ENCODE measurements at regions not wholly inside any gene's neighbourhood (a gene's known extent, or its start where the extent isn't known, plus 50 kb on each side); places are given as distances from the start of the nearest gene placed in this dataset.

DNA sequence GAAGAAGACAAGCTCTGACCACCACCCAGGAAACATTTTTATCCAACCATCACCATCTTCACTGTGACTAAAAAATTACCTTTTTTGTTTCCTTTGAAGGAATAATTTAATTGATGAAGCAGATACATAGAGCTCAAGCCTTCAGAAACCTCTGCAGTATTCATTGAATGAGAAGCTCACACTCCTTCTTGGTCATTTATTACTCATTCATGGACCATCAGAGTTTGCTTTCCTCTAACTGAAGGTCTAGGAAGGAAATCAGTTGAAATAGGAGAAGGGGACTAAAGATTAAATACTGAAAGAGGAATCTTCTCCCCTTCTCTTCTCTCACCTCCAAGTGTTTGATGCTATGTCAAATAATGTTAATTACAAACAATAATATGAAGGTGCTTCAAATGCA is 290.6 kb upstream of the KLF3 start:
- H3K9ac ChIP-seq (ENCODE audit: low read depth, low read length), result no peak overlapping the region

DNA sequence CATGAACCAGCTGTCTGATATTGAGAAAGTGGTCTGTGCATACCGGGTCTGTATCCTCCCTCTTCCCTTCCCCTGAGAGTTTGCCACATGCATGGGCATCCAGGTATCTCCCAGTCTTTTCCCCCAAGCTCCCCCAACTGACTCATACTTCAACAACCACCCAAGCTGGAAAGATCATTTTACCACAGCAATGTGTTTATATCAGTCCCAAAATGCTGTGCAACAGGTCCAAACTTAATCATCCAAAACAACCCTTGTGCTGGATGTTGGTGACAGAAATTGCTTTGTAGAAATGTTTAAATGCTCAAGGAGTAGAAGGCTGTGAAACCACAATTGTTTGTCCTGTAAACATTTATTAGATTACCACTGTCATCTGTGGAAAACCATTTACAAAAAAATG is 286.8 kb upstream of the KLF3 start:
- H3K9me3 ChIP-seq (ENCODE audit: insufficient read depth, low read depth, low read length), result no peaks in the 10 kb centered on the region; the same call in 1 of the 2 replicates
- H3K36me3 ChIP-seq (ENCODE audit: insufficient read depth, low read depth, low read length), result no peaks in the 10 kb centered on the region
- H3K27ac ChIP-seq (ENCODE audit: low read length), result no peak overlapping the region
- H3K4me3 ChIP-seq (ENCODE audit: low read length), result no peak overlapping the region
- no peaks in the 10 kb centered on the region for H3K4me1 ChIP-seq (ENCODE audit: insufficient read depth, low read length)
- H3K27me3 ChIP-seq (ENCODE audit: insufficient read depth, low read length), result no peaks in the 10 kb centered on the region
- no peak overlapping the region for H3K9ac ChIP-seq (ENCODE audit: low read depth, low read length)

More for the DNA sequence above, 290.6 kb upstream of the KLF3 start:
- H3K27ac ChIP-seq (ENCODE audit: low read length), result no peak overlapping the region
- H3K27me3 ChIP-seq (ENCODE audit: insufficient read depth, low read length), result no peaks in the 10 kb centered on the region
- H3K9me3 ChIP-seq (ENCODE audit: insufficient read depth, low read depth, low read length), result no peaks in the 10 kb centered on the region; the same call in 1 of the 2 replicates
- H3K4me3 ChIP-seq (ENCODE audit: low read length), result no peak overlapping the region
- H3K4me1 ChIP-seq (ENCODE audit: insufficient read depth, low read length), result no peaks in the 10 kb centered on the region
- no peaks in the 10 kb centered on the region for H3K36me3 ChIP-seq (ENCODE audit: insufficient read depth, low read depth, low read length)

DNA sequence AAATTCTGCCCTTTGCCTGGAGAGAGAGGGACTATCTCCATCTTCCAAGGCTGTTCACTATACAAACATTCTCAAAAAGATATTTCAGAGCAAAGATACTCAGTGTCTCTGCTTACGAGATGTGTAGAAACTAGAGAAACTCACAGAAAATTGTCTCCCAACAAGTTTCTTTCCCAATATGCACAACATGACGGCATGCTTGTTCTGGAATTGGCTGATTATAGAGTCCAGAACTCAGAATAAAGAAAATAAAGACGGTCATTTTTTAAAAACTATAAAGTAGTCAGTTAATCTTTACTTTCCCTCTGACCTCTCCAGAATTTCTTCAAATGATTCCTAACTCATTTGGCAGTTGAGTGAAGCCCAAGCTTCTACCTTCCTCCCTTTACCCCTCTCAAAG is 285.5 kb upstream of the KLF3 start:
- no peak overlapping the region for H3K27ac ChIP-seq (ENCODE audit: low read length)
- H3K4me3 ChIP-seq (ENCODE audit: low read length), result no peak overlapping the region
- no peak overlapping the region for H3K9ac ChIP-seq (ENCODE audit: low read depth, low read length)
- no peaks in the 10 kb centered on the region; the same call in 1 of the 2 replicates for H3K9me3 ChIP-seq (ENCODE audit: insufficient read depth, low read depth, low read length)
- H3K36me3 ChIP-seq (ENCODE audit: insufficient read depth, low read depth, low read length), result no peaks in the 10 kb centered on the region
- no peaks in the 10 kb centered on the region for H3K4me1 ChIP-seq (ENCODE audit: insufficient read depth, low read length)
- H3K27me3 ChIP-seq (ENCODE audit: insufficient read depth, low read length), result no peaks in the 10 kb centered on the region

DNA sequence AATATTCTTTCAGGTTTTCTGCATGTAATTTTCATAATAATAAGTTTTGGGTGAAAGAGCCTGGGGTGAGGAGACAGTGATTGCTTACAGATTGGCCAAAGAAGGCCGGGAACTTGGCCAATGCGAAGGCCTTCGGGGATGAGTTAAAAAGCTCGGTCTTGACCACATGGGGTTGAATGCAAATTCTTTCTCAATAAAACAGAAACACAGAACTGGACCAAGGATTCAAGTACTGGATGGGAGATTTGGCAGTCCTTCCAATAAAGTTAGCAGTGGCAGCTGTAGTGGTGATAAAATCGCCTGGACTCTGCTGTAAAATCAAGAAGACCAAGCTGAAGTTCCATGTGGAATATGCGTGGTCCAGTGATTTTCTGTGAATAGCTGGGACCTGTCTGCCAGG is 282.2 kb upstream of the KLF3 start:
- H3K9ac ChIP-seq (ENCODE audit: low read depth, low read length), result no peak overlapping the region
- H3K4me3 ChIP-seq (ENCODE audit: low read length), result no peak overlapping the region
- H3K27ac ChIP-seq (ENCODE audit: low read length), result no peak overlapping the region
- H3K36me3 ChIP-seq (ENCODE audit: insufficient read depth, low read depth, low read length), result no peaks in the 10 kb centered on the region
- H3K4me1 ChIP-seq (ENCODE audit: insufficient read depth, low read length), result no peaks in the 10 kb centered on the region; the same call in 1 of the 2 replicates
- no peaks in the 10 kb centered on the region for H3K27me3 ChIP-seq (ENCODE audit: insufficient read depth, low read length)
- H3K9me3 ChIP-seq (ENCODE audit: insufficient read depth, low read depth, low read length), result no peaks in the 10 kb centered on the region

DNA sequence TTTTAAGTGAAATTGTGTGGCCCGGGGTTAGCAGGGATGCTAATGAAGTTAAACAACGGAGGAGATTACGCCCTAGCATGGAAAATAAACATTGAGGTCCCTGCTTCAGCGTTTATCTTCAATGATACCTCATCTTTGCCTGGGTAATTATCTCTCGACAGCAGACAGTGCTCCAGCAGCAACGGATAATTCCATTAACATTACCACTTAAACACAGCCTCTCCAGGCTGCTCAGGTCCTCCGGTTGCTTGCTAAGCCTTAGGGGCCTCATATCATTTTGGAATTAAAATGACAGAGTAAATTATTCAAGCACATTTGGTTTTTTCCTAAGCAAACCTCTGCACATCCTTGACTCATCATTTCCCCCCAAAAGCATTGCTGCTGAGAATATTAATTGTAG is 281.5 kb upstream of the KLF3 start:
- H3K9ac ChIP-seq (ENCODE audit: low read depth, low read length), result no peak overlapping the region
- no peak overlapping the region for H3K4me3 ChIP-seq (ENCODE audit: low read length)
- no peak overlapping the region for H3K27ac ChIP-seq (ENCODE audit: low read length)

DNA sequence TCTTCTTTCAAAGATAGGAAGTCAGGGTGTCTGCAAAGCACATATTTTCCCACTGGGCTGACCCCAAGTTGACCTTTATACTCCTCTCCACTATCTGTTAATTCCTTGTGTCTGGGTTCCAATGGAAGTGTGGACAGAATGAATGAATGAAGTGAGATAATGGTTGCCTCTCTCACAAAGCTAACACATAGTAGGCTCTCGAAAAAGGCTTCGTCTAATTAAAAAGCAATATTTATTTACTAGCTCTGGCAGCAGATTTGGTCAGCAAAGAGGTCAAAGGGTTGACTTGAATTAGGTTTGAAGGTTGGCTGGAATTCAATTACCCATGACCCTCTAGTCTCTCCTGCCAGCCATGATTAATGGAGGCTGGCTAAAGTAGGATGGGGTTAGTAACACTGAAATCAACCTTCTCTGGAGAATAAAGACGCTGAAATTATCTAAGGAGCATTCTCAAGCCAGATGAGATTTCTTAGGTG is 280.3 kb upstream of the KLF3 start:
- Histone ChIP-seq H3K36me3 (ENCODE audit: insufficient read depth, low read depth, low read length) (no peaks in the 10 kb centered on the region), H3K9ac (ENCODE audit: low read depth, low read length) (no peak overlapping the region), H3K4me1 (ENCODE audit: insufficient read depth, low read length) (no peaks in the 10 kb centered on the region; the same call in 1 of the 2 replicates), H3K4me3 (ENCODE audit: low read length) (no peak overlapping the region), H3K27me3 (ENCODE audit: insufficient read depth, low read length) (no peaks in the 10 kb centered on the region), H3K27ac (ENCODE audit: low read length) (no peak overlapping the region), H3K9me3 (ENCODE audit: insufficient read depth, low read depth, low read length) (no peaks in the 10 kb centered on the region)

More for the DNA sequence above, 281.5 kb upstream of the KLF3 start:
- H3K27me3 ChIP-seq (ENCODE audit: insufficient read depth, low read length), result no peaks in the 10 kb centered on the region
- H3K4me1 ChIP-seq (ENCODE audit: insufficient read depth, low read length), result no peaks in the 10 kb centered on the region; the same call in 1 of the 2 replicates
- no peaks in the 10 kb centered on the region for H3K36me3 ChIP-seq (ENCODE audit: insufficient read depth, low read depth, low read length)
- no peaks in the 10 kb centered on the region for H3K9me3 ChIP-seq (ENCODE audit: insufficient read depth, low read depth, low read length)

DNA sequence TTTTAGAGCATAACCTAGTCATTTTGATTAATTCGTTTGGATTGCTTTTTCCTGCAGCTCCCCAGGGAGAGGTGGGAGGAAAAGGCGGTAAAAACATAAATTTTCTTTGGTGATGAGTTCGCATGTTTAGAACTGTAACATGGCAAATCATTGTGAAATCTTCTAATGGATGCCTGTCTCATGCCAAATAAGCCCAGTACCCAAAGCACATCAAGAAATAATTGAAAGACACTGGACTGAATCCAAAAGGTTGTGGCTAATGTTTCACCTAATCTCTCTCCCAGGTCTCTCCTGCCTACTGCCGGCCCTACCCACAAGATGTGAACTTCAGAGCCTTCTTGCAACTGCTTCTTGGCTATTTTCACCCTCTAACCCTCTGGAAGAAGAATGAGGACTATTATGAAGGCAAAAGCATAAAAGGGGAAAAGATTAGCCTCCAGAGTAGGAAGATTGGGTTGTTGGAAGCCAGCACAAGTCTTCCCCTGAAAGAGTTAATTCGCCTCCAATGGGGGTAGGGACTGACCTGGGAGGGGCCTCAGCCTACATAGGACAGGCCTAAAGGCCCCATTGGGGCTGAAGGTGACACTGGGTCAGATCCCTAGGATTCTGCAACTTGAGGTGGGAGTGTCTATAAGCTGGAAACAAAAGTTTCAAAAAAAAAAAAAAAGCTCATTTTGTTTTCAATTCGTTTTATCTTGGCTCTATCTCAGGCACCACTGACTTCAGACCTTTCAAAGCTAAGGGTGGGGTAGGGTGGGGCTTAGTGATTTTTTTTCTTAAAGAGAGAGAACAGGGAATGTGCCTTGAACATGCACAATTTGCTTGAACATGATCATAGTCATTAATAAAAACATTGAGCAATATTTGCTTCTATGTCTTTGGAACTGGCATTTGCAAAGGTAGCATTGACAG is 278.6 kb upstream of the KLF3 start:
- Histone ChIP-seq H3K27me3 (ENCODE audit: insufficient read depth, low read length) (no peaks in the 10 kb centered on the region), H3K4me3 (ENCODE audit: low read length) (no peak overlapping the region), H3K36me3 (ENCODE audit: insufficient read depth, low read depth, low read length) (no peaks in the 10 kb centered on the region), H3K9me3 (ENCODE audit: insufficient read depth, low read depth, low read length) (peaks cover 3% of the 10 kb centered on the region), H3K27ac (ENCODE audit: low read length) (no peak overlapping the region), H3K9ac (ENCODE audit: low read depth, low read length) (no peak overlapping the region), H3K4me1 (ENCODE audit: insufficient read depth, low read length) (no peaks in the 10 kb centered on the region; the same call in 1 of the 2 replicates)

DNA sequence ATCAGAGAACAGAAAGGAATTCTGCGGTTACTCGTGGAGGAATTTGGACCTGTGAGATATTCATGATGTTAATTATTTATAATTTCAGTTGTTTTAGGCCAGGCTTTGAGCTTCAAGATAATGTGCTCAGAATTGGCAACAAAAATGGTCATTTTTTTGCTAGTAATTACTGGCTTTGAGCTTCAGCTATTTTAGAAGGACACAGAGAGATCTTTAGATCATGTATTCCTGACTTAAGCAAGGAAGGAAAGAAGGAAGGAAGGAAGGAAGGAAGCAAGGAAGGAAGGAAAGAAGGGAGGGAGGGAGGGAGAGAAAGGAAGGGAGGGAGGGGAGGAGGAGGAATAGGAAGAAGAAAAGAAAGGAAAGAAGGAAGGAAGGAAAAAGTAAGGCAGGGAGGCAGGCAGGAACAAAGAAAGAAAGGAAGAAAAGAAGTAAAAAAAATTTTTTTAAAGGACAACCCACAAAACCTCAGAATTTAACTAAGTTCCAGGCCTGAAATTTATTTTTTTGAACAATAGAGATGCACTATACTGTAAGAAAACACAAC is 277.9 kb upstream of the KLF3 start:
- Histone ChIP-seq H3K9ac (ENCODE audit: low read depth, low read length) (no peak overlapping the region), H3K4me3 (ENCODE audit: low read length) (no peak overlapping the region), H3K27ac (ENCODE audit: low read length) (no peak overlapping the region), H3K27me3 (ENCODE audit: insufficient read depth, low read length) (no peaks in the 10 kb centered on the region), H3K4me1 (ENCODE audit: insufficient read depth, low read length) (no peaks in the 10 kb centered on the region; the same call in 1 of the 2 replicates), H3K36me3 (ENCODE audit: insufficient read depth, low read depth, low read length) (no peaks in the 10 kb centered on the region), H3K9me3 (ENCODE audit: insufficient read depth, low read depth, low read length) (peaks cover 9% of the 10 kb centered on the region)

DNA sequence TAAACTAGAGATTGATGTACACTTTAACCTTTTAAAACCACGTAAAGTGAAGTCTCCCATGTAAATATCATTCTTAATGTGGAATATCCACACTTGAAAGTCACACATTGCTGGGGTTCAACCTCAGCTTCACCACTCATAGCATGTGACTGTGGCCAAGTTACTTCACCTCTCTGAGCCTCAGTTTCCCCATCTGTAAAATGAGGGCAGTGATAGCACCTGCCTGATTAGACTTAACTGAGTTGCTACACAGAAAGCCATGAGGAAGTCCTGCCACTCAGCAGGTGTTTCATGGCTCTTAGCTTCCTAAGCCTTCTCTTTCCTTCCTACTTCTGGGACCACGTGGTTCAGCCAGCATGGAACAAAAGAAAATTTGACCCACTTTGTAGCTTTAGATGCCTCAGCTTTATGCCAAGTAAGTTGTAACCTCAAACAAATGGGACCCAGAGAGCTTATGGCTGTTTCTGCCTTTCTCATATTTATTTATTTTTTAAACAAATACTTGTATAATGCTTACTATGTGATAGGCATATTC is 277.3 kb upstream of the KLF3 start:
- Histone ChIP-seq H3K4me3 (ENCODE audit: low read length) (no peak overlapping the region), H3K9ac (ENCODE audit: low read depth, low read length) (no peak overlapping the region), H3K36me3 (ENCODE audit: insufficient read depth, low read depth, low read length) (no peaks in the 10 kb centered on the region), H3K4me1 (ENCODE audit: insufficient read depth, low read length) (no peaks in the 10 kb centered on the region; the same call in 1 of the 2 replicates), H3K9me3 (ENCODE audit: insufficient read depth, low read depth, low read length) (peaks cover 15% of the 10 kb centered on the region), H3K27ac (ENCODE audit: low read length) (no peak overlapping the region), H3K27me3 (ENCODE audit: insufficient read depth, low read length) (no peaks in the 10 kb centered on the region)

DNA sequence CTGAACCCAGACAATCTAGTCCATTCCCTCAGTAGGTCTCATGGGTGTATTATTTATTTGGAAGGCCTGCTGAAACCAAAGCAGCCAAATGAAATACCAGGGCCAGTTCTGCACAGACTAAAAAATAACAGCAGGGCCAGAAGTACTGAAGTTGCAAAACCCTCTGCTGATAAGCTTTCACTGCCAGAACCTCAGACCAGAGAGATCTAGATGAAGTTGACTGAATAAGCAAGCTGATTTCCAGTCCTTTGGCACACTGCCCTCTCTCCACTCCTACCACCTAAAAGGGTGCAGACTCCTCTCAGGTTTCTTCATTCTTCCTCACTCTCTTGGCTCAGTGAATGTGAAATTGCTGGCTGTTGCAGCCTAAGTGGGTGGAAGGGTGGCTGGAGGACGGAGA is 276.7 kb upstream of the KLF3 start:
- H3K9ac ChIP-seq (ENCODE audit: low read depth, low read length), result no peak overlapping the region
- no peak overlapping the region for H3K27ac ChIP-seq (ENCODE audit: low read length)
- H3K4me3 ChIP-seq (ENCODE audit: low read length), result no peak overlapping the region
- H3K27me3 ChIP-seq (ENCODE audit: insufficient read depth, low read length), result no peaks in the 10 kb centered on the region
- no peaks in the 10 kb centered on the region for H3K36me3 ChIP-seq (ENCODE audit: insufficient read depth, low read depth, low read length)
- peaks cover 21% of the 10 kb centered on the region for H3K9me3 ChIP-seq (ENCODE audit: insufficient read depth, low read depth, low read length)
- no peaks in the 10 kb centered on the region; the same call in 1 of the 2 replicates for H3K4me1 ChIP-seq (ENCODE audit: insufficient read depth, low read length)

DNA sequence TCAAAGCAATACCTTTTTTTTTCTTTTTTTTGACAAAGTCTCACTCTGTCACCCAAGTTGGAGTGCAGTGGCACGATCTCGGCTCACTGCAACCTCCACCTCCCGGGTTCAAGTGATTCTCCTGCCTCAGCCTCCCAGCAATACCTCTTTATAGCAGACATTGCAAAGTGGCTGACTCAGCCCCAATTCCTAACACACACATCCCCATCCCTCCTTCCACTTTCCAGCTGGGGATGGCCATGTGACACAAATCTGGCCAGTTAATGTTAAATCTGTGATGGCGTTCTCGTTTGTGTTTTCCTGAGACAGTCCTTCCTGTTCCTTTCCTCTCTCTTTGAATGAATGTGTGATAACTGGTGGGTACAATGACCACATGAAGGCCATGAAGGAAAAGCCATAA is 276.2 kb upstream of the KLF3 start:
- H3K4me3 ChIP-seq (ENCODE audit: low read length), result no peak overlapping the region
- H3K27me3 ChIP-seq (ENCODE audit: insufficient read depth, low read length), result no peaks in the 10 kb centered on the region
- peaks cover 26% of the 10 kb centered on the region for H3K9me3 ChIP-seq (ENCODE audit: insufficient read depth, low read depth, low read length)
- no peak overlapping the region for H3K27ac ChIP-seq (ENCODE audit: low read length)
- H3K9ac ChIP-seq (ENCODE audit: low read depth, low read length), result no peak overlapping the region
- H3K4me1 ChIP-seq (ENCODE audit: insufficient read depth, low read length), result no peaks in the 10 kb centered on the region; the same call in 1 of the 2 replicates
- no peaks in the 10 kb centered on the region for H3K36me3 ChIP-seq (ENCODE audit: insufficient read depth, low read depth, low read length)

Data from iPS-20b (cell line).